ENCODE measurements at regions not wholly inside any gene's neighbourhood (a gene's known extent, or its start where the extent isn't known, plus 50 kb on each side); places are given as distances from the start of the nearest gene placed in this dataset.

GRCh38 chr2:10208736-10209135 lies 86.2 kb downstream of the RRM2 start:
- TF ChIP-seq, protein P1, sequence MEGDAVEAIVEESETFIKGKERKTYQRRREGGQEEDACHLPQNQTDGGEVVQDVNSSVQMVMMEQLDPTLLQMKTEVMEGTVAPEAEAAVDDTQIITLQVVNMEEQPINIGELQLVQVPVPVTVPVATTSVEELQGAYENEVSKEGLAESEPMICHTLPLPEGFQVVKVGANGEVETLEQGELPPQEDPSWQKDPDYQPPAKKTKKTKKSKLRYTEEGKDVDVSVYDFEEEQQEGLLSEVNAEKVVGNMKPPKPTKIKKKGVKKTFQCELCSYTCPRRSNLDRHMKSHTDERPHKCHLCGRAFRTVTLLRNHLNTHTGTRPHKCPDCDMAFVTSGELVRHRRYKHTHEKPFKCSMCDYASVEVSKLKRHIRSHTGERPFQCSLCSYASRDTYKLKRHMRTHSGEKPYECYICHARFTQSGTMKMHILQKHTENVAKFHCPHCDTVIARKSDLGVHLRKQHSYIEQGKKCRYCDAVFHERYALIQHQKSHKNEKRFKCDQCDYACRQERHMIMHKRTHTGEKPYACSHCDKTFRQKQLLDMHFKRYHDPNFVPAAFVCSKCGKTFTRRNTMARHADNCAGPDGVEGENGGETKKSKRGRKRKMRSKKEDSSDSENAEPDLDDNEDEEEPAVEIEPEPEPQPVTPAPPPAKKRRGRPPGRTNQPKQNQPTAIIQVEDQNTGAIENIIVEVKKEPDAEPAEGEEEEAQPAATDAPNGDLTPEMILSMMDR (IDR thresholded peaks at IDR 0.05), result no peak
- TF ChIP-seq POLR2A (IDR thresholded peaks at IDR 0.05), result no peak

All from ovary (tissue), 3 donors.